ENCODE measurements at regions not wholly inside any gene's neighbourhood (a gene's known extent, or its start where the extent isn't known, plus 50 kb on each side); places are given as distances from the start of the nearest gene placed in this dataset.

- TF ChIP-seq, protein P1, sequence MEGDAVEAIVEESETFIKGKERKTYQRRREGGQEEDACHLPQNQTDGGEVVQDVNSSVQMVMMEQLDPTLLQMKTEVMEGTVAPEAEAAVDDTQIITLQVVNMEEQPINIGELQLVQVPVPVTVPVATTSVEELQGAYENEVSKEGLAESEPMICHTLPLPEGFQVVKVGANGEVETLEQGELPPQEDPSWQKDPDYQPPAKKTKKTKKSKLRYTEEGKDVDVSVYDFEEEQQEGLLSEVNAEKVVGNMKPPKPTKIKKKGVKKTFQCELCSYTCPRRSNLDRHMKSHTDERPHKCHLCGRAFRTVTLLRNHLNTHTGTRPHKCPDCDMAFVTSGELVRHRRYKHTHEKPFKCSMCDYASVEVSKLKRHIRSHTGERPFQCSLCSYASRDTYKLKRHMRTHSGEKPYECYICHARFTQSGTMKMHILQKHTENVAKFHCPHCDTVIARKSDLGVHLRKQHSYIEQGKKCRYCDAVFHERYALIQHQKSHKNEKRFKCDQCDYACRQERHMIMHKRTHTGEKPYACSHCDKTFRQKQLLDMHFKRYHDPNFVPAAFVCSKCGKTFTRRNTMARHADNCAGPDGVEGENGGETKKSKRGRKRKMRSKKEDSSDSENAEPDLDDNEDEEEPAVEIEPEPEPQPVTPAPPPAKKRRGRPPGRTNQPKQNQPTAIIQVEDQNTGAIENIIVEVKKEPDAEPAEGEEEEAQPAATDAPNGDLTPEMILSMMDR (IDR thresholded peaks at IDR 0.05) = no peak
- TF ChIP-seq, protein P2, sequence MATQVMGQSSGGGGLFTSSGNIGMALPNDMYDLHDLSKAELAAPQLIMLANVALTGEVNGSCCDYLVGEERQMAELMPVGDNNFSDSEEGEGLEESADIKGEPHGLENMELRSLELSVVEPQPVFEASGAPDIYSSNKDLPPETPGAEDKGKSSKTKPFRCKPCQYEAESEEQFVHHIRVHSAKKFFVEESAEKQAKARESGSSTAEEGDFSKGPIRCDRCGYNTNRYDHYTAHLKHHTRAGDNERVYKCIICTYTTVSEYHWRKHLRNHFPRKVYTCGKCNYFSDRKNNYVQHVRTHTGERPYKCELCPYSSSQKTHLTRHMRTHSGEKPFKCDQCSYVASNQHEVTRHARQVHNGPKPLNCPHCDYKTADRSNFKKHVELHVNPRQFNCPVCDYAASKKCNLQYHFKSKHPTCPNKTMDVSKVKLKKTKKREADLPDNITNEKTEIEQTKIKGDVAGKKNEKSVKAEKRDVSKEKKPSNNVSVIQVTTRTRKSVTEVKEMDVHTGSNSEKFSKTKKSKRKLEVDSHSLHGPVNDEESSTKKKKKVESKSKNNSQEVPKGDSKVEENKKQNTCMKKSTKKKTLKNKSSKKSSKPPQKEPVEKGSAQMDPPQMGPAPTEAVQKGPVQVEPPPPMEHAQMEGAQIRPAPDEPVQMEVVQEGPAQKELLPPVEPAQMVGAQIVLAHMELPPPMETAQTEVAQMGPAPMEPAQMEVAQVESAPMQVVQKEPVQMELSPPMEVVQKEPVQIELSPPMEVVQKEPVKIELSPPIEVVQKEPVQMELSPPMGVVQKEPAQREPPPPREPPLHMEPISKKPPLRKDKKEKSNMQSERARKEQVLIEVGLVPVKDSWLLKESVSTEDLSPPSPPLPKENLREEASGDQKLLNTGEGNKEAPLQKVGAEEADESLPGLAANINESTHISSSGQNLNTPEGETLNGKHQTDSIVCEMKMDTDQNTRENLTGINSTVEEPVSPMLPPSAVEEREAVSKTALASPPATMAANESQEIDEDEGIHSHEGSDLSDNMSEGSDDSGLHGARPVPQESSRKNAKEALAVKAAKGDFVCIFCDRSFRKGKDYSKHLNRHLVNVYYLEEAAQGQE (IDR thresholded peaks at IDR 0.05; ENCODE audit: insufficient read depth in 1 of 2, low read depth in 2 of 2, low read length in 1 of 2) = no peak
- TF ChIP-seq SIN3A (IDR thresholded peaks at IDR 0.05; ENCODE audit: borderline replicate concordance, insufficient read depth, low read depth, low read length) (no peak), POLR2AphosphoS5 (IDR thresholded peaks at IDR 0.05; ENCODE audit: low read depth, low read length) (no peak)
These were observed 902.5 kb downstream of the KCNJ2 start for GRCh38 chr17:71071837-71072236.

Measured in Panc1 (cell line).